DMS153 treated with DMSO at 0.1 percent for 48 hours (cell line): ENCODE measurements at regions not wholly inside any gene's neighbourhood (a gene's known extent, or its start where the extent isn't known, plus 50 kb on each side); places are given as distances from the start of the nearest gene placed in this dataset.
"Not testable (repeated sequence)": the region's sequence is repeated elsewhere in the genome, so short reads cannot be mapped to it uniquely, and the experiment has no call there.

Source experiments
- DNase-seq: peaks from one replicate; lab custom pipeline; 2025; ENCODE audit not compliant: unreplicated experiment; lab: John Stamatoyannopoulos, UW

DNA sequence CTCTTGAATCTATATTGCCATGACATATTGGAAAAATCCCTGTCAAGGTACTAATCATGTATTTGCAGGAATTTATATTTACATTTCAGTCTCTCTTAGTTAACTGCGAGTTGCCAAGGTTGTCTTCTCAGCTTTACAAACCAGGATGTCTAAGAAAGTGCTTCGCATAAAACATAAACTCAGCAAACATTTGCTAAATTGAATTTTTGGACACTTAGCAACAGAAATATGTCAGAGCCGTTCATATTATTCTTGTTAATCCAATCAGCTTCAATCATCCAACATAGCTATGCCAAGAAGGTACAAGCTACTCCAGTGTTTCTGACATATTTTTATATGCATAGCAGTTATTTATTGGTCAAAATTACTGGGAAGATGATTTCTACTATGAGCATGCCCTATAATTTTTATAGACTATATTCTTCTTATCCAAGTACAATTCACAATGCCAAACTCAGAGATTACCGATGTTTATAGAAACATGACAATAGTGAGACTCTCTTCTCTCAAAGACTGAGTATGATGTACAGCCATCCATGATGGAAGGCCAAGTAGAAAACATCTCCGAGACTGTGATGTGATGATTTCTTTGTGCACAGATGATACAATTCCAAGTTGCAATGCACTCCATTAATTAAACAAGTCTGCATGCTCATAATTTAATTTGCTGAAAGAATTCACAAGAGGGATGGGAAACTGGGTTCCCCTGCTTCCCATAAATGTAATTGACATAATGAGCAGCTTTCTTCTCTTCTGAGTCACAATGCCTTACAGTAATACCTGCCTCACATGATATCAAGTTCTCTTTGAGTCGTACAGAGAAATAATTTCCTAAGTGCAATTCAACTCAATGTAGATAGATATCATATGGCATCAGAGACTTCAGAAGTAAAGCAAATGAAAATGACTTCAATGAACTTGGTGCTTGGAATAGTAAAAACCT, 776.3 kb downstream of the EFNB2 start:
- no peak for DNase-seq

DNA sequence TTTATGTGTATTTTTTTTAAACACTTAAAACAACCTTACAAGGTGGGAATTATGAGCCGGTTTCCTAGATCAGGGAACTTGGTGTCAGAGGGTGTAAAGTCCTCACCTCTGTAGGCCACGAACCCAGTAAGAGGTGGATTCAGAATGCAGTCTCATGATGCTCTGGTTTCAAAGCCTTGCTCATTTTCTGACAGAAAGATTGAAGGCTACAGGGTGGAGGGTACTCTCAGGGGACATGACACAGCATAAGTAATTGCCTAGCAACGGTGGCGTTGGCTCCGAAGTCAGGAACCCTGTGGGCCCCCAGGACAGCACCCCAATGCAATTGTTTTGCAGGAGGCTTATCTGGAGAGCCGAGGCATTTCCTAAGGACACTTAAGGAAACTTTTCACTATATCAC, 794.7 kb downstream of the EFNB2 start:
- DNase-seq, result no peak

DNA sequence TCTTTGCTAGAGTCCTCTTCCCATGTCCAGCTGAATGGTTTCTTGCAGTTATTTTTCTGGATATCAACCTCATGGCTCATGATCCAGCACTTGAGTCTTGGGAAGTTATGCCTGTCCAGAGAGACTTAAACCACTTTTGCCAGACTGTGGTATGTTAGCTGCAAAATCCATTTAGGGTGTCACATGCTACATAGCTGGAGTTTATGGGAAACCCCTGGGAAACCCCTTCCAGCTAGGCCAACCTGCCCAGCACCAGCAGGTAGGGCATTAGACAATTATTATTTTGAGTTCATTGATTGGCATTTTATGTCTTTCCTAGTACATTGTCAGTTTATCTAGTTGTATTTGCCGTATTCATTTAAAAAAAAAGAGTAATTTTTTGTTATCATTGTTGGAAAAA, 797.8 kb downstream of the EFNB2 start:
- DNase-seq, result no peak

DNA sequence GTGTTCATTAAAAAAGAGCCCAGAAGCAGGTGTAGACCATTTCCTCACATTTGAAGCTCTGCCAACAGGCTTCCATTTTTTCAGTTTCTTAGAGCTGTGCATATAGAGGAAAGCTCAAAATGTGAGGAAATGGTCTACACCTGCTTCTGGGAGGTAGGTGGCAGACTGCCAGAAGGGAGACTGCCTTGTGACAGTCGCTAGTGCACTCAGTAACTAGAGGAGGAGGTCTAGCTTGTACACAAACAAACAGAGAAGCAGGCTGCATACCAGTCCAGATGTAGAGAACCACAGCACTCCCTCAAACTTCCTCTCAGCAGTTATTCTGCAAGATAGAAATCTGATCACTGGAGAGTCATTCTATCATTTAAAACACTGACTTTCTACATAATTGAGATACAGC, 800.2 kb downstream of the EFNB2 start:
- DNase-seq, result no peak

DNA sequence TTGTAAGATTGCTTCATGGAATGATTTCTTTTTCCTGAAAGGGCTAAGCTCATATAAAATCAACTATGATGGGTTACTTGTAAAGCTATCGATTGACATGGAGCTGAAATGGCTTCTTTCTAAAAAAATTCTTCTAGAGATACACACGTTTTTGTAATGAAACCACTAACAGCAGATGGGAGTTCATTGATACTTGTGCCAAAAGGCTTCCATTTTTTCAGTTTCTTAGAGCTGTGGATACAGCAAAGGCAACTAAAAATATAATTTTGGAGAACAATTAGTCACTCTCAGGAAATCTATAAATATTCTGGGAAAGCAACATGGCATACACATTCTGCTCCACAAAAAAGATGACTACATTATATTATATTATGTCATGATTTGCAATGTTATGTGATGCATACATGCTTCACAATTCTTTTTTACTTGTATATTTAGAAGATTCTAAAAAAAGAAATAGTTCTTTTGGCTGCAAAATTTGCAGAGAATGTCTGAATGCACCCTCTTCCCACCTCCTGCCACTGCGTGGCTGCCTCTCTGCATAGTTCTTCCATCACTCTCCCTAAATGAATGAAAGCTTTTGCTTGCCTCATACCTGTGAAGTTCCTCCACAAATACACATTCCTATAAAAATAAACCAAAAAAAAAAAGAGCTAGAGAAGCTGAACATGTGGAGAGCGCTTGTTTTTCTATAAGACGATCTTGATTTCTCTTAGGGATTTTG, 802.5 kb downstream of the EFNB2 start:
- no peak for DNase-seq

DNA sequence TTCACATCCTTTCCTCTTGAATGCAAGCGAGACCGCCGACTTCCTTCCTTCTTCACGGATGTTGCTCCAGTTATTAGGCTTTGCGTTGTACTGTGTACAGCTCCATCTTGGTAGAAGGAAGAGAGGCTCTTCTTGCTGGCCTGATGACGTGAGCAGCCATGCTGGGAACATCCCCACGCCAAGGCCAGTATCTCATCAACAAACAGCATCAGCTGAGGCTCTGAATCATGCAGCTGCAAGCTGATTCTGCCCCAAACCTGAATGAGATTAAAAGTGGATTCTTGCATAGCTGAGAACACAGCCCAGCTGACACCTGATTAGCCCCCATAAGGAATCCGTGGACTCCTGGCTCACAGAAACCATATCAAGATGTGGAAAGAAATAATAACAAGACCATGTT, 809.6 kb downstream of the EFNB2 start:
- no peak for DNase-seq

DNA sequence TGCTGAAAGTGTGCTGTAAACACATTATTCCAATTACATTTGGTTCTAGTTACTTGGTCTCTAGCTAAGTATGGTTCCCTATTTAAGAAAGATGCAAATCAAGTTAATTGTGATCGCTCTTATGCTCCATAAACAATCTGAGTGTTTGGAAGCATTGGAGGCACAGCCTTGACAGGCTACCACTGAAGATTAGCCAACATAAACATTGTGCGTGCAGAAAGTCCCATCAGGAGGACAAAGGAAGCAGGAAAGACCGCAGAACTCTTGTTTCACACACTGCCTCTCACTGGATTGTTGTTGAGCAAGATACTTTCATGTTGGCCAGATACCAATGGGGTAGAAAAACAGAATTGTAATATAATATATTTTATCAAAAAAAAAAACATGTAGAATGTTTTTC, 814.4 kb downstream of the EFNB2 start:
- DNase-seq, result no peak

DNA sequence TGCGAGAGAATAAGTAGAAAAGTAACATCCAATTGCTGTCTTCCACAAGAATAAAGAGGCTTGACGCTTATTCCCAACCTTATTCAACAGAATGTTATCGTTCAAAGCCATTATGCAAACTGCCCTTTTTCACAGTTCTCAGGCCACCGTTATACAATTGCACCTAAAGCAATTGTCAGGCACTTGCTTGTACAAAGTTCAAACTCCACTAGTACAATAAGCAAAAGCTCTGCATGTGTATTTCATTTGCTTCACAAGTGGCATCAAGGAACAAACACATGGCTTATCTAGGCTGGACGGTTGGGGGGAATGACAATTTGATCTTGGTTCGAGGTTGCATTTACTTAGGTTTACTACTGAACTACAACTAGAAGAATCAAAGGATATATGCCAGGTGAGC, 815.6 kb downstream of the EFNB2 start:
- no peak for DNase-seq

DNA sequence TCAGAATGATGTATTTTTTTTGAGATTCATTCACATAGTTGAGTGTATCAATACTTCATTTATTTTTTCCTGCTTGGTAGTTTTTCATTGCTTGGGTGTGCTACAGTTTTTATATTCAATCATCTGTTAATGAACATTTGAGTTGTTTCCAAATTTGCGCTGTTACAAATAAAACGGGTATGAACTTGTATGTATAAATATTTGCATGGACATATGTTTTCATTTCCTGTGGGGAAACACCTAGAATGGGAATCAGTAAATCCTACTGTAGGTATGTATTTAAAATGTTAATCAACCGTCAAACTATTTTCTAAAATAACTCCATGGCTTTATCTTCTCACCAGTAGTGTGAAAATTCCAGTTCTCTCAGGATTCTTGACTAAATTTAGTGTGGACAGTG, 826.3 kb downstream of the EFNB2 start:
- DNase-seq, result no peak

DNA sequence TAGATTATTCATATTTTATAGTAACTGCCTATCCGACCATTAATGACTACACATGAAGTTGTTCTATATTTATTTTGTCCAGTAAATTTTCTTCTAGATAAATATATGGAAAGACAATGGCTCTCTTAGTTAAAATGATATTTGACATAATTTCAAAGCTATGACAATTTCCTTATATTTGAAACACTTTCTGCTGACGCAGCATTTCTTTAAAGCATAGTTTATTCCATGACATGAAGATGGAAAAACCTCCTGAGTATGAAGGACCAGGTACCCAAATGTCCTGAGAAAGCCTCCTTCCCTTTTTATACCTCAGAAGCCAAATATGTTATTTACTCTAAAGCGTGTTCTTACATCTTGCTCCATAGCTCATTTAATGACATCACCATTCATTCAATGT, 831.6 kb downstream of the EFNB2 start:
- DNase-seq, result no peak

DNA sequence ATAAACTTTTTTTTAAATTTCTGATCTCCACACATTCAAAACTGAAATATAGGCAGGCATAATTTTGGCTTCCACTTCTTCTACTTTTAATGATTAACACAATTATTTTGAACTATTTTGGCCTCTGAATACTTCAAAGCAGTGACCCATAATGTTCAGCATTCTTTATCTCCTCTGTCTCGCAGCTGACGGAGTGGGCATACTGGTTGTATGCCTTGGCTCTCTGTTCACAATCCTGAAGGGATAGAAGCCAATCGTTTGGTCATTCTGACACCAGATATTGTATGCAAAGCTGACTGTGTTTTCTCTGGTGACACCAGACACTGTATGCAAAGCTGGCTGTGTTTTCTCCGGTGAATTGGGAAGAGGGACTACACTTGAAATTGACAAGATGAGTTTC, 833.0 kb downstream of the EFNB2 start:
- DNase-seq, result no peak

DNA sequence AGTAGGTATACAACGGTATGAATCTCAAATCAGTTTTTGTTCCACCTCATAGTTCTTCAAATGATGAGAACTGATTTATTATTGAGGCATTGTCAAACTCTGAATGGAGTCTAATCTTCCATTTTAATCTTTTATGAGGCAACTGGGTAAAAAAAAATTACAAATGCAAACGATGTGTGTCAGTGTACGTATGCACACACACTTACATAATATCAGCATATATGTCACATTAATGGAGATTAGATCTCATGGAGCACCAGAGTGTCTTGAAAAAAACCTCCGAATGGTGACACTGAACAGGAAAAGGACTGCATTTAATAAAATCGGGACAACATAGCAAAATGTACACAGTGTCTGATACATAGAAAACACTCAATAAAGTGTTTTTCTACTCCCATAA, 842.7 kb downstream of the EFNB2 start:
- no peak for DNase-seq

DNA sequence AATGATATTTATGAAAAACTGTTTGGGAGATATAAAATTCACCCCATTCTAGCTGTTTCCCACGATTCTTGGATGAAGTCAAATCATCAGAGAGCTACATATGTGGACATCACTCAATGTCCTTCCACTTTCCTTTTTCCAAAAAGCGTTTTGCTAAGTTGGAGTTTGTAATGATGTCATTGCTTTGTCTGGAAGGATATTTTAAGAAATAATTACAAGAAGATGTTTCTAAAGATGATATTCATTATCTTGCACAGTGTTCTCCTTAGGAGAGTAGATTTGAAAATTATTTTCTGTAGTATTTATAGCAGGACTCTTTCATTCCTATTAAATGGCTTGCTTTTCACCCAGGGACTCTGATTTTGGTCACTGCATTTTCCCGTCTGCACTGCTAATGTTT, 851.2 kb downstream of the EFNB2 start:
- no peak for DNase-seq

DNA sequence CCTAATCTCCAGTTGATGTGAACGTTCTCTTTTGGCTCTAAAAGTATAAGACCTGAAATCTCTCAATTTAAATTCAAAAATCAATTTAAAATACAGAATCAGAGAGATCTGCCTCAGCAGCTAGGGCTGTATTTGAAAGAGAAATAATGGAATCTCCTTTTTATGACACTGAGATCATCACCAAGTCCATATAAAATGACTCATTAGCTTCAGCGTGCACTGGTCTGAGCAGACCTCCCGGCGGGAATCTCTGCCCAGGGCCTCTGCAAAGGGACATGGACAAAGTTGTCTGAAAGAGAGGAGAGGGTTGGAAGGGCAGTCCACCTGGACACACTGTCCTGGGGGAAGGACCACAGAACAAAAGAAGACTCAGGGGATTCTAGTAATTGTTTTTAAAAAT, 855.6 kb downstream of the EFNB2 start:
- no peak for DNase-seq

DNA sequence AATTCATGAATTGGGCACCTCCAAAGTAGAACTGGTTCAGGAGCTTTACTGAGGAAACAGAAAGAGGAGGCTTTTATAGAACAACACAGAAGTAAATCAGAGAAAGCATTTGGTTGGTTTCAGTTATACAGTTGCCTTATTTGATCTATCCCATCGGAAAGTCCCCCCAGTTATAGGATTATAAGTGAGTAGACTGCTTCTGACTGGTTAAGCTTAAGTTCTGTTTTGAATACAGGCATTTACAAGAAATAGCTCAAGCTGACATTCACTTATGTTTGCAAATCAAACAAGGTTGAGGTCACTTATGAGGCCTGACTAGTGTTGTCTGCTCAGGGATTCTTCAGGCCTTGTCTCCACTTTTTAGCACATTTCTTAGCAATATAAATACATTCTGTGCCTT, 857.4 kb downstream of the EFNB2 start:
- DNase-seq, result no peak

DNA sequence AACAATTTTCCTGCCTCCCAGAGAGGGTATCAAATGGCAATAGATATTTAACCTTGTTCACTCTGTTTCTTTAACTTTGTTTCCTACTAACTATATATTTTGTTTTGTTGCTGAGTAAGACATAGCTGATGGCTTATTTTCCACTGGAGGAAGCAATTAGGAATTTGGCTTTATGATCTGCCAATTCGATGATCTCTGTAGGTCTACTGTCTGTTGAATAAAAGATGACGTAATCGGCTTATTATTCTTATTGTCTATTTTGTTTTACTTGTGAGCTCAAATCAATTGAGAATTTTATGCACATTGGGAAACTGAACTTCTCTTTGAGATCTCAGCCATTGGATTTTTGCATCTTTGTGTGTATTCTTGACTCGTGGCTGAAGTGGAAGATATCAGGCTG, 862.6 kb downstream of the EFNB2 start:
- DNase-seq, result no peak

DNA sequence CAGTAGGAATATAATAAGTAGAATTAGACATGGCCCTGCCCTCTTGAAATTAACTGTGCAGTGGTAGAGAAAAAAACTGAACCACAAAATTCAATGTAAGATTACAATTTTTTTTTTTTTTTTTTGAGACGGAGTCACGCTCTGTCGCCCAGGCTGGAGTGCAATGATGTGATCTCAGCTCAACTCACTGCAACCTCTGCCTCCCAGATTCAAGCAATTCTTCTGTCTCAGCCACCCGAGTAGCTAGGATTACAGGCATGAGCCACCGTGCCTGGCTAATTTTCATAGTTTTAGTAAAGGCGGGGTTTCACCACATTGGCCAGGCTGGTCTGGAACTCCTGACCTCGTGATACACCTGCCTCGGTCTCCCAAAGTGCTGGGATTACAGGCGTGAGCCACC, 864.3 kb downstream of the EFNB2 start:
- not testable (repeated sequence) for DNase-seq

DNA sequence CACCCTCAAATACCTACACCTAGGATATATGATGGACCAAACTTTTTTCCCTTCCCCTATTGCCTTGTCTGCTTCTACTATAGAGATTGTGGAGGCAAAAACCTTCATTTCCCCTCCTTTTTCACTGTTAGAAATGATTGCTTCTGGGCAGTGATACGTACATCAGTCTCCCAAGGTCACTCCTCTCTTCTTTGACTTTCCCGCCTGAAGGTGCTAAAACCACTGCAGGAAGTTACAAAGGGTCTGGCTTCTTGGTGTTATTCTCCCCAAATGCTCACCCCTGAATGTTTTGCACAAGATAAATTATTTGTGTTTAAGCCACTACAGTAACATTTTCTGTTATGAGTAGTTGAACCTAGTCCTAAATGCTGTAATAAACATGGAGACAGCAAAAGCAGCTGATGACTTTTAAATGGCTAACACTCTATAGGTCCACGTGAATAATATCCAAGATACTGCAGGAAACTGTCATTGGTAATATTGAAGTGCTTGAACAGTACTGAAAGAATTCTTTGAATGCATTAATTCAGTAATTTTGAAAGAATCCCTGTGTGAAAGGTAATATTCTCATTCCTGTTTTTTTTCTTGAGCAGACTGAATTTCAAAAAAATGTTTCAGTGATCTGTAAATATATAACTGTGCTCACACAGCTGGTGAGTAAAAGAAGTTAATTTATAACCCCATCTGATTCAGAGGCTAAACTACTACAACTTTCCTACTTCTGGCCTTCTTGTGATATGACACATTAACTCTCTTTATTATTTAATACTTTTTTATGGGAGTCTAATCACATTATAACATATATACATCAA, 865.1 kb downstream of the EFNB2 start:
- no peak for DNase-seq

DNA sequence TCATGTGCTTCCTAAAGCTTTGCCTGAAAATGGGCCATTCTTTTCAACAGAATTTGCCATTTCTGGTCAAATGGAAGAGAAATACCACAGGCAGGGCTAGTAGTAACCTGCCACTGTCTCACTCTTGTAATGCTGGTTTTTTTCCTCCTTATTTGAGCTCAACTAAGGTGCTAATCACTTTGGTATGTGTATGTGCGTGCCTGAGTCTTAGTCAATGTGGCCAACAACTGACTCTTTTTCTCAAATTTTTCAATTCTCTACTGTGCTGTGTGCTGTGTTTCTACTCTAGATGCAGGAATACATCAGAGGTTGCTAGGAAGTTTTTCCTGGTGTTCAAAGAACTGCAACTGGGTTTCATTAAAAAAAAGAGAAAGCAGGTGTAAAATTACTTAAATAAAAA, 870.2 kb downstream of the EFNB2 start:
- DNase-seq, result no peak

DNA sequence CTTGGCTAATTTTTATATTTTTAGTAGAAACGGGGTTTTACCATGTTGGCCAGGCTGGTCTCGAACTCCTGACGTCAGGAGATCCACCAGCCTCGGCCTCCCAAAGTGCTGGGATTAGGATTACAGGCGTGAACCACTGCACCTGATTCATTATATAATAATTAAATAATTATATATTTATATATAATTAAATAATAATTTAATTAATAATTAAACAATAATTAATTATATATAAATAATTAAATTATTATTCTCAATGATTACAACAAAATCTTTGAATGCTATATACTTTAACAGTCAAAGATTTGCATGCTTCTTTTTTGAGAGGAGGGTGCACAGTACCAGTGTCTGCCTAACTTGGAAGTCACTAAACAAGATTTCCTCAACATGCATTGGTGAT, 872.3 kb downstream of the EFNB2 start:
- no peak for DNase-seq

DNA sequence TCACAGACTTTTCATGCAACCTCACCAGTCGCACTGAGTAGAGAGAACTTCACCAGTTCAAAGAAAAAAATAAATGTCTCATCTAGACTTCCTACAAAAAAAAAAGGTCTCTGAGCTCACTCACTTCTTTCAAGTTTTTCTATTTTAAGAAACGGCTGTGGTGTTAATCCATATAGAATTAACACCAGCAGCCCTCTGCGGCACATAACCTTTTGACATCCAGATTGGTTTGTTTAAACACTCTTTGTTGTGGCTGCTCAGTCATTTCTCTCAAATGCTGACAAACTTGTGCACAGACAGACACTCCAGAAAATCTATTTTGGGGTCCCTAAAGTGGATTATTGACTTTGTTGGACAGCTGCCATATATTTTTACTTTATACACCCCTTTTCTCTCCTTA, 874.9 kb downstream of the EFNB2 start:
- no peak for DNase-seq

DNA sequence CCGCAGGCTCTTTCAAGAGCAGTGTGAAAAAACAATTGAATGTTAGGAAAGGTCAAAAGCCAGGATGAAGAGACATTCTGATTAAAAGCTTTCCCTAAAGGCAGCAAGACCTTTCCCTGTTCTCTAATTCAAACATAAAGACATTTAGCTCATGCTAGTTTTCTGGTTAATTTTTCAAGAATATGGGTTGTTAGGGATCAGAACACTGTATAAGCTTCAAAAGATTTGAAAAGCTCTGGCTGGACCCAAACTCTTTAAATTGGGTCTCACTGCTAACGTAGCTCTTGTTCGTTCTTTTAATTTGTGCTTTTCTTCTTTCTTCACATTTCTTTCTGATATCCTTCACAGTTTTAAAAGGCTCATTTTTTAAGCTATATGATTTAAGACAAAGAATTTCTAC, 877.0 kb downstream of the EFNB2 start:
- DNase-seq, result no peak
